HEK293 (cell line): ENCODE measurements at regions not wholly inside any gene's neighbourhood (a gene's known extent, or its start where the extent isn't known, plus 50 kb on each side); places are given as distances from the start of the nearest gene placed in this dataset.
A peak's percentile ranks its signal among the peaks of the same experiment; 100 is the strongest.

Source experiments
- ATF2 ChIP-seq: fragments of 450-650 bp; formaldehyde crosslinking; IDR thresholded peaks from 2 replicates; pipeline ENCODE4 v1.5.1; 2016; ENCODE audit warnings: missing biosample characterization, missing genetic modification characterization, low read depth
- EGR2 ChIP-seq: fragments of 450-650 bp; formaldehyde crosslinking; IDR thresholded peaks from 2 replicates; pipeline ENCODE4 v1.5.1; 2016; ENCODE audit warnings: low read depth, missing biosample characterization, missing genetic modification characterization
- FEZF1 ChIP-seq: fragments of 450-650 bp; formaldehyde crosslinking; IDR thresholded peaks from 2 replicates; pipeline ENCODE4 v1.5.1; 2016; ENCODE audit warnings: missing biosample characterization, missing genetic modification characterization
- GLIS1 ChIP-seq: fragments of 450-650 bp; formaldehyde crosslinking; IDR thresholded peaks from 2 replicates; pipeline ENCODE4 v1.5.1; 2016; ENCODE audit warnings: missing biosample characterization, missing genetic modification characterization
- KLF16 ChIP-seq: fragments of 450-650 bp; formaldehyde crosslinking; IDR thresholded peaks from 2 replicates; pipeline ENCODE4 v1.5.1; 2017; ENCODE audit warnings: missing biosample characterization, missing genetic modification characterization
- MZF1 ChIP-seq: fragments of 450-650 bp; formaldehyde crosslinking; IDR thresholded peaks from 2 replicates; pipeline ENCODE4 v1.5.1; 2017; ENCODE audit warnings: missing biosample characterization, missing genetic modification characterization, borderline replicate concordance
- PRDM1 ChIP-seq: fragments of 450-650 bp; formaldehyde crosslinking; IDR thresholded peaks from 2 replicates; pipeline ENCODE4; 2016; ENCODE audit warnings: missing biosample characterization, missing genetic modification characterization
- PRDM10 ChIP-seq: fragments of 450-650 bp; formaldehyde crosslinking; IDR thresholded peaks from 2 replicates; pipeline ENCODE4 v1.5.1; 2016; ENCODE audit warnings: missing biosample characterization, missing genetic modification characterization
- ZBTB1 ChIP-seq: fragments of 450-650 bp; formaldehyde crosslinking; IDR thresholded peaks from 2 replicates; pipeline ENCODE4 v1.5.1; 2016; ENCODE audit warnings: missing biosample characterization, missing genetic modification characterization
- ZBTB11 ChIP-seq: fragments of 450-650 bp; formaldehyde crosslinking; conservative IDR thresholded peaks from 2 replicates; pipeline ENCODE4 v1.5.1; 2016; ENCODE audit warnings: low read depth, missing biosample characterization, missing genetic modification characterization
- ZFHX2 ChIP-seq: fragments of 450-650 bp; formaldehyde crosslinking; conservative IDR thresholded peaks from 2 replicates; pipeline ENCODE4 v1.5.1; 2016; ENCODE audit warnings: missing biosample characterization, missing genetic modification characterization
- ZFP69B ChIP-seq: fragments of 450-650 bp; formaldehyde crosslinking; IDR thresholded peaks from 2 replicates; pipeline ENCODE4 v1.5.1; 2016; ENCODE audit warnings: missing biosample characterization, missing genetic modification characterization
- ZIC2 ChIP-seq: fragments of 450-650 bp; formaldehyde crosslinking; IDR thresholded peaks from 2 replicates; pipeline ENCODE4 v1.5.1; 2016; ENCODE audit warnings: missing biosample characterization, missing genetic modification characterization
- ZNF112 ChIP-seq: fragments of 450-650 bp; formaldehyde crosslinking; IDR thresholded peaks from 2 replicates; pipeline ENCODE4 v1.5.0; 2017; ENCODE audit warnings: missing biosample characterization, missing genetic modification characterization
- ZNF18 ChIP-seq: fragments of 450-650 bp; formaldehyde crosslinking; IDR thresholded peaks from 2 replicates; pipeline ENCODE4 v1.5.1; 2016; ENCODE audit warnings: missing biosample characterization, missing genetic modification characterization
- ZNF280C ChIP-seq: fragments of 450-650 bp; formaldehyde crosslinking; IDR thresholded peaks from 2 replicates; pipeline ENCODE4 v1.5.1; 2016; ENCODE audit warnings: missing biosample characterization, missing genetic modification characterization
- ZNF302 ChIP-seq: fragments of 450-650 bp; formaldehyde crosslinking; IDR thresholded peaks from 2 replicates; pipeline ENCODE4 v1.5.1; 2016; ENCODE audit warnings: missing biosample characterization, missing genetic modification characterization, low read depth
- ZNF366 ChIP-seq: fragments of 450-650 bp; formaldehyde crosslinking; conservative IDR thresholded peaks from 2 replicates; pipeline ENCODE4 v1.5.1; 2016; ENCODE audit warnings: missing biosample characterization, missing genetic modification characterization
- ZNF398 ChIP-seq: fragments of 450-650 bp; formaldehyde crosslinking; IDR thresholded peaks from 2 replicates; pipeline ENCODE4 v1.5.1; 2017; ENCODE audit warnings: missing biosample characterization, missing genetic modification characterization
- ZNF449 ChIP-seq: fragments of 450-650 bp; formaldehyde crosslinking; IDR thresholded peaks from 2 replicates; pipeline ENCODE4 v1.5.1; 2017; ENCODE audit warnings: missing biosample characterization, mild to moderate bottlenecking, missing genetic modification characterization, moderate library complexity
- ZNF555 ChIP-seq: fragments of 450-650 bp; formaldehyde crosslinking; conservative IDR thresholded peaks from 2 replicates; pipeline ENCODE4 v1.5.1; 2017; ENCODE audit warnings: missing biosample characterization, mild to moderate bottlenecking, missing genetic modification characterization, inconsistent platforms
- ZNF561 ChIP-seq: fragments of 450-650 bp; IDR thresholded peaks from 2 replicates; pipeline ENCODE4 v1.5.1; 2018; ENCODE audit warnings: missing biosample characterization, missing genetic modification characterization, borderline replicate concordance
- ZSCAN16 ChIP-seq: fragments of 450-650 bp; formaldehyde crosslinking; IDR thresholded peaks from 2 replicates; pipeline ENCODE4 v1.5.1; 2016; ENCODE audit warnings: missing biosample characterization, missing genetic modification characterization

- TF ChIP-seq KLF16 (tag by site-specific recombination) (0 out of 2 replicates have a peak, but pooled peaks have one; percentile 24), ZNF398 (tag by site-specific recombination) (peak; percentile 44; the same call in 1 of the 2 replicates), ZIC2 (tag by site-specific recombination) (0 out of 2 replicates have a peak, but pooled peaks have one; percentile 35), PRDM1 (no peak), GLIS1 (tag by site-specific recombination) (no peak), ZBTB1 (no peak), ZNF18 (tag by site-specific recombination) (peak; percentile 71), ZFHX2 (tag by site-specific recombination) (peak; percentile 41; the same call in 1 of the 2 replicates), ZNF366 (tag by site-specific recombination) (no peak), PRDM10 (no peak), MZF1 (tag by site-specific recombination) (no peak), FEZF1 (tag by site-specific recombination) (peak; percentile 58; the same call in 1 of the 2 replicates), ZNF561 (tag by site-specific recombination) (0 out of 2 replicates have a peak, but pooled peaks have one; percentile 17), ZNF555 (tag by site-specific recombination) (no peak), ZNF449 (peak; percentile 58; the same call in 1 of the 2 replicates), ATF2 (tag by site-specific recombination) (no peak), ZNF280C (tag by site-specific recombination) (no peak), ZFP69B (no peak), ZBTB11 (tag by site-specific recombination) (no peak), ZNF302 (no peak), EGR2 (0 out of 2 replicates have a peak, but pooled peaks have one; percentile 47), ZNF112 (no peak), ZSCAN16 (tag by site-specific recombination) (no peak)
Measured at GRCh38 chr1:58882322-58882948, 98.6 kb upstream of the JUN start (continued).
